Body of pancreas (tissue), 4 donors: ENCODE measurements at regions not wholly inside any gene's neighbourhood (a gene's known extent, or its start where the extent isn't known, plus 50 kb on each side); places are given as distances from the start of the nearest gene placed in this dataset.

Source experiments
- POLR2A ChIP-seq, 3 donors: fragments of 450-650 bp; IDR thresholded peaks; one replicate each; pipeline ENCODE4 v1.6.1; 2016; ENCODE audit warnings: antibody characterized with exemption in 3 of 3, mild to moderate bottlenecking in 2 of 3
- TF ChIP-seq, protein P1 (sequence below), 7 experiments: fragments of 450-650 bp in 4 of 7; fragments of 200-600 bp in 3 of 7; sonication (generic) in 3 of 7; IDR thresholded peaks; one replicate each; pipeline ENCODE4 v1.5.1; 2016 to 2019; ENCODE audit warnings: antibody characterized with exemption in 7 of 7

DNA sequence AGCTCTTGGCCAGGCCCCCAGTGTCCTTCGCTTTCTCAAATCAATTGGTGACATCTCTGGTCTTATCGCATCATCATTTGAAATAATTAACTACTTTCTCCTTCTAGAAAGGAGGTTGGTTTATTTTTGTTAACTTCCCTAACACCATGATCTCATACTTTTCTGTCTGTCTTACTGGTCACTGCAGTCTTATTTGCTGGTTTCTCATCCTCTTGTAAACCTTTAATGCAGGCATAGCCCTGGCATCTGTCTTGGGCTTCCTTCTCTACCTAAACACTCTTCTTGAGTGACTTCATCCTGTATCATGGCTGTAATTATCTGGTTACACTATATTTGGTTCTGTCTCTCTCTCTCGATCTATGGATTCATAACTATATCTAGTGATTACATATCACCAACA, 152.8 kb downstream of the CYSLTR2 start:
- TF ChIP-seq, protein P1, sequence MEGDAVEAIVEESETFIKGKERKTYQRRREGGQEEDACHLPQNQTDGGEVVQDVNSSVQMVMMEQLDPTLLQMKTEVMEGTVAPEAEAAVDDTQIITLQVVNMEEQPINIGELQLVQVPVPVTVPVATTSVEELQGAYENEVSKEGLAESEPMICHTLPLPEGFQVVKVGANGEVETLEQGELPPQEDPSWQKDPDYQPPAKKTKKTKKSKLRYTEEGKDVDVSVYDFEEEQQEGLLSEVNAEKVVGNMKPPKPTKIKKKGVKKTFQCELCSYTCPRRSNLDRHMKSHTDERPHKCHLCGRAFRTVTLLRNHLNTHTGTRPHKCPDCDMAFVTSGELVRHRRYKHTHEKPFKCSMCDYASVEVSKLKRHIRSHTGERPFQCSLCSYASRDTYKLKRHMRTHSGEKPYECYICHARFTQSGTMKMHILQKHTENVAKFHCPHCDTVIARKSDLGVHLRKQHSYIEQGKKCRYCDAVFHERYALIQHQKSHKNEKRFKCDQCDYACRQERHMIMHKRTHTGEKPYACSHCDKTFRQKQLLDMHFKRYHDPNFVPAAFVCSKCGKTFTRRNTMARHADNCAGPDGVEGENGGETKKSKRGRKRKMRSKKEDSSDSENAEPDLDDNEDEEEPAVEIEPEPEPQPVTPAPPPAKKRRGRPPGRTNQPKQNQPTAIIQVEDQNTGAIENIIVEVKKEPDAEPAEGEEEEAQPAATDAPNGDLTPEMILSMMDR (IDR thresholded peaks at IDR 0.05), result no peak
- no peak for TF ChIP-seq POLR2A (IDR thresholded peaks at IDR 0.05)
